GM23248 (cell line): ENCODE measurements at regions not wholly inside any gene's neighbourhood (a gene's known extent, or its start where the extent isn't known, plus 50 kb on each side); places are given as distances from the start of the nearest gene placed in this dataset.

Source experiments
- EZH2 ChIP-seq: fragments of 200-600 bp; sonication (generic); IDR thresholded peaks from 2 replicates; pipeline ENCODE4 v1.6.1; 2018; ENCODE audit warnings: antibody characterized with exemption, mild to moderate bottlenecking; ENCODE audit not compliant: insufficient read depth, poor library complexity, severe bottlenecking
- EZH2phosphoT487 ChIP-seq: fragments of 200-600 bp; sonication (generic); IDR thresholded peaks from 2 replicates; pipeline ENCODE4 v1.6.1; 2018; ENCODE audit warnings: antibody characterized with exemption, moderate library complexity, mild to moderate bottlenecking, low read depth; ENCODE audit not compliant: insufficient read depth

- TF ChIP-seq EZH2 (no peak), EZH2phosphoT487 (no peak)
These were observed 117.0 kb upstream of the ADRA1D start for GRCh38 chr20:4366076-4366475.
